ENCODE measurements at regions not wholly inside any gene's neighbourhood (a gene's known extent, or its start where the extent isn't known, plus 50 kb on each side); places are given as distances from the start of the nearest gene placed in this dataset.
"Not testable (repeated sequence)": the region's sequence is repeated elsewhere in the genome, so short reads cannot be mapped to it uniquely, and the experiment has no call there.

DNA sequence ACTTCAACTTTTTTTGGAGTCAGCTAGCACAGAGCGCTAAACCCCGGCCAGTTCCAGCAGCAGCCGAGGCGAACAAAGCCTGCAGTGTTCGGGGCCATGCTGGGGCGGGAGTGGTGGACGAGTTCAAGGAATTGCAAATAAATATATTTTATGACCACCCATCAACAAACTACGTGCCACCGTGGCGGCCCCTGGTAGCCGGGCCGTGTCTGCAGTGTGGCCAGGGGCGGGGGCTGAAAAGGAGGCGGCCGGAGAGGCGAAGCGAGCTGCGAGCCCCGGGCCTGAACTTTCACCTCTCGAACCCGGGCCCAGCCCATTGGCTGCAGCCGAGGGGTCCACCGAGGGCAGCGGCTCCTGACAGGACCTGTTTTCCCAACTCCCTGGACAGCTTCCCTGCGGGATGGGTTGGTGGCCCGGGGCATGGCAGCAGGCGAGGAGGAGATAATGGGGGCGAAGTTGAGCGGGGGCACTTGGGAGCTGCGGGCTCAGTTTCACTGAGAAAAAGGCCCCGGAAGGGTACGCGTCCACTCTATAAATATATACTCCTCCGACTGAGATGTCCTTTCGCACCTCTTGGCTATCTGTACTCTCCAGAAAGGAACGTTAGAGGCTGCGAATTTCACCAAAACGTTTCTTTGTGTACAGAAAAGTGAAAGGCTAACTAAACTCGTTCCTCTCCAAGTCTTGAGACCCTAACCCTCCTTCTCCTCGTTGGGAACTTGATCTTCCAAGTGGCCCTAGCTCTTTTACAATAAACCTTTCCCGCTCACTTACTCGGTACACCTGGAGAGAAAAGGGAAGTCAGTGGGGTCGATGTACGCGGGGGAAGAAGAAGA, 164.6 kb upstream of the PPP1R3A start:
- no peak for DNase-seq (ENCODE audit: low spot score)

DNA sequence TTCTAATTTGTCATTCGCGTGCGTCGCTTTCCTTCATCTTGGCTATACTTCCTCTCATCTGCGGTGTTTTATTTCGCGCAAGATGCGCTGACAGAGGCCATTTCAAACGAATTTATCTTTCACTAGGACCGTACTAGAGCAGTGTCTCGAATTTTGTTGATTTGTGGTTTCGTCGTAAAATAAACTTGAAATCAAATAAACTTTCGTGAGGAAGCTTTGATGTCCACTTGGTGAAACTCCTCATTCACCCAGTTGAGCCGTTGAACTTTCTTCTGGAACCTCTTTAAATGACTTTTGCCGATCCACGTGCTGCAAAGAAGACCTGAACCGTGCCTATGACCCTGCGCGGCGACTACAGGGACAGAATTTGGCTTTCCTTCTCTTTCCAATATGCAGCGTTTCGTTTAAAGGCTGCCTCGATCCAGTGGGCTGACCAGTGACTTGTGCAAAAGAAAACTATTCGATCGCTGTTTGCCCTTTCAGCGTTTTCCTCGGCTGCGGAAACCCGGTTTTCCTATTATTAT, 163.9 kb upstream of the PPP1R3A start:
- DNase-seq (ENCODE audit: low spot score) = no peak

DNA sequence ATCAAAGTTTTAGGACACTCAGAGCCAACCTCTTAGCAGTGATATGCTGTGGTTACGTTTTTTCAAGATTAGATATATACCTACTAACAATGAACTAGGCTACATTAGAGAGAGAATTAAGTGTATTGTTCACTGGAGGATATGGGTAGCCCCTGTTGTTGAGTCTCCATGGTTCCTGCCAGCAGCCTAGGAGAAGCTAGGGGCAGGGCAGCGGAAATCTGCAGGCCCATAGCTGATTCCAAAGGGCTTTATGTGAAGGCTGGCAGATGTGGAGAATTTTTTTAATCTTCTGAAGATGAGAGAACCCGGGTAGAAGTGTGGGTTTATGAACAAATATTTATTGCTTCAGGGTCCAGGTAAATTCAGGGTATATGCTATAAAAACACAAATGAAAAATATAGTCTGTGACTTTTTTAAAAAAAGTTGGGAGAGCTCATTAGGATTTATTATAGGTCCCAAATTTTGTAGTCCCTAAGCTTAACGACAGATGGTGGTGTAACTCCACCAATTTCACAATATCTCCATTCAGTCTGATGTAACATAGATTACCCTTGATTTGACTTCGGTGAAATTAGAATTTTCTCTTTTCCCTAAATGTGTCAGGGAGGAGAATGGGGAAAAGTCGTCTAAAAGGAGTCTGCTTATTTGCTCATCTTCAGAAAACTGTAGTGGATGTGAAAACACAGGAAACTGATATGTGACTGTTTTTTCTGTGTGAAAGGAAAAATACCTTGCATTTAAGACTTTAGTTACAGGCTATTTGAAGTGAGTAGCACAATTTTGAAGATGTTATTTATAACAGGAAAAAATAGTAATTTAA, 163.0 kb upstream of the PPP1R3A start:
- peak; percentile 66 for DNase-seq (ENCODE audit: low spot score)

DNA sequence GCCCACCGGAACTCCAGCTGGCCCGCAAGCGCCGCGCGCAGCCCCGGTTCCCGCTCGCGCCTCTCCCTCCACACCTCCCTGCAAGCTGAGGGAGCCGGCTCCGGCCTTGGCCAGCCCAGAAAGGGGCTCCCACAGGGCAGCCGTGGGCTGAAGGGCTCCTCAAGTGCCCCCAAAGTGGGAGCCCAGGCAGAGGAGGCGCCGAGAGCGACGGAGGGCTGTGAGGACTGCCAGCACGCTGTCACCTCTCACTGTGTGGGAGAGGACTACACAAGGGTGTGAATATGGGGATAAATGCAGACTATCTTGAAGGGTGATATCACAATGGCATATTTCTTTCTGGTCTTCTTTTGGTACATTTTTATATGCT, 158.3 kb upstream of the PPP1R3A start:
- not testable (repeated sequence) for DNase-seq (ENCODE audit: low spot score)

DNA sequence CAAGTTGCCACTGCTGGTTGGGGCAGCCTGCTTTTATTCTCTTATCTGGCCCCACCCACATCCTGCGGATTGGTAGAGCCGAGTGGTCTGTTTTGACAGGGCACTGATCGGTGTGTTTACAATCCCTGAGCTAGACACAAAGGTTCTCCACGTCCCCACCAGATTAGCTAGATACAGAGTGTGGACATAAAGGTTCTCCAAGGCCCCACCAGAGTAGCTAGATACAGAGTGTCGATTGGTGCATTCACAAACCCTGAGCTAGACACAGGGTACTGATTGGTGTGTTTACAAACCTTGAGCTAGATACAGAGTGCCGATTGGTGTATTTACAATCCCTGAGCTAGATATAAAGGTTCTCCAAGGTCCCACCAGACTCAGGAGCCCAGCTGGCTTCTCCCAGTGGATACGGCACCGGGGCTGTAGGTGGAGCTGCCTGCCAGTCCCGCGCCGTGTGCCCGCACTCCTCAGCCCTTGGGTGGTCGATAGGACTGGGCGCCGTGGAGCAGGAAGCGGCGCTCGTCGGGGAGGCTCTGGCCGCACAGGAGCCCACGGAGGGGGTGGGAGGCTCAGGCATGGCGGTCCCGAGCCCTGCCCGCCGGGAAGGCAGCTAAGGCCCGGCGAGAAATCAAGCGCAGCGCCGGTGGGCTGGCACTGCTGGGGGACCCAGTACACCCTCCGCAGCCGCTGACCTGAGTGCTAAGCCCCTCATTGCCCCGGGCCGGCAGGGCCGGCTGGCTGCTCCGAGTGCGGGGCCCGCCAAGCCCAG, 157.8 kb upstream of the PPP1R3A start:
- not testable (repeated sequence) for DNase-seq (ENCODE audit: low spot score)

DNA sequence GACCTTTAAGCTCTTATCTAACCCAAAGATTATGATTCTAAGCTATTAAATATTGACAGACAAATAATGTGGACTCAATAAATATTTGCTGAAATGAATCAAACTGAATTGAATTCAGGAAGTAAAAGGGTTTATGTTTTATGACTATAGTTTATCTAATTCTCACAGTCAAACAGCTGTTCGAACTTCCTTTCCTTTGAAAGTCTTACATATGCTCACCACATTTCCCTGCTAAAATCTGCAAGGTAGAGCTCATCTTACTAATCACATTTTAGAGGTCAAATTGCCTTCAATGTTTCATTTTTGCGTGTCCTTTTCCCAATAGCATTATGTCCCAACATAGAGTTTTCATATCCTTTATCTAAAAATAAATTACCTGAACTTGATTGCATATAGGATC, 154.9 kb upstream of the PPP1R3A start:
- DNase-seq (ENCODE audit: low spot score) = no peak

DNA sequence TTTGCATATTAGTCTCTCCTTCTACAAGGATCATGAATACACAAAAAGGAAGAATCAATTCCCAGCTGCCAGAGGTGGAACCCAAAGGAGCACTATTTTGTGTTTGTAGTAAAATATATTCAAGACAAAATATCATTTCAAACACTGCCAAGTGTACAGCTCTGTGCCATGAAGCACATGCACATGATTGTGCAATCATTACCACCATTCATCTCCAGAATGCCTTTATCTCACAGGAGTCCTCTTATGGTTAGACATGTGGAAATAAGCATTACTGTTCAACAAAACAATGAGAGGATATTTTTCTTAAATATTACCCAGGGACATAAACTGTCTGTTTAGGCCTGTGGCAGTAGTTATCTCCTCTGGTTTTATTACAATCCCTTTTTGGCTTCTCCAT, 151.4 kb upstream of the PPP1R3A start:
- DNase-seq (ENCODE audit: low spot score) = no peak

DNA sequence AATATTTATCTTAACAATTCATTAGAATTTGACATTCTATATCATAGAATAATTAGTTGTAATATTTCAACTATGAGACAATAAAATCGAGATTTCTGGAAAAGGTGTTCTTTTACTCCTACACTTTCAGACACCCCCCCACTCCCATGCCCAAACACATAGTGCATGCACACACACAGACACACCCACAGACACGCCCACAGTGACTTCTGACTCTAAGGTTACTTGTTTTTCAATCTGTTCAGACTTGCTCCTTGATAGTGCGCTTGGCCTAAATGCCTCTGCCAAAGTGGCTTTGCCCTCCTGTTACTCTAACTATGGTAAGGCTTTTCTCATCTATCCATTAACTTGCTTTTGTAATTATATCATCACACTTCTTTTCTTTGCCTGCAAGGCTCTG, 144.0 kb upstream of the PPP1R3A start:
- no peak for DNase-seq (ENCODE audit: low spot score)

DNA sequence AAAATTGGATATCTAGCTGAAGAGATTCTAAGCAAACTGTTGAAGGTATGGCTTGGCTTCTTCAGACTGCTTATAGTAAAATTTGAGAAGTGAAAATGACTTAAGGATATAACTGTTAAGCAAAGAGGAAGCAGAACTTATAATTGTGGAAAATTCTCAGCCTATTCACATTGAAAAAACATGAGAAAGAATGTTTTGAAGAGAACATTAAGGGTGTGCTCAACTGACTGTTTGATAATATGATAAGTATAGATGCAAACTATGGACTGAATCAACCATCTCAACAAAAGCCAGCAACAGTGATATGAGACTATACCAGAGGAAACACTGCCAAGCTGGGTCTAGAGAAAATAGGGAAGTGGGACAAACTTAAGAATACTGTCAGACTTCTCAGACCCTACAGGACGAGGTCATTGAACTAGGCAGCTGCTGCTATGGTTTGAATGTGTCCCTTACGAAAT, 133.1 kb upstream of the PPP1R3A start:
- DNase-seq (ENCODE audit: low spot score) = no peak

DNA sequence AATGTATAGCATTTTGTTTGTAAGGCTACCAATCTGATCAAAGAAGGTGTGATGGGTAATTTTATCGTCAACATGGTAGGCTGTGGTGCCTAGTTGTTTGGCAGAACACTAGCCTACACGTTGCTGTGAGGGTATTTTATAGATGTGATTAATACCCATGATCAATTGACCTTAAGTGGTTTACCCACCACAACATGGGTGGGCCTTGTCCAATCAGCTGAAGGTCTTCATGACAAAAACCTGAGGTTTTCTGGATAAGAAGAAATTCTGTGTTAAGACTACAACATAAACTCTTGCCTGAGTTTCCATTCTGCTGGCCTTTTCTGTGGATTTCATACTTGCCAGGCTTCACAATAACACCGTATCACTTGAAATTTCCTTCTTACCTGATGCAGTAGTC, 131.8 kb upstream of the PPP1R3A start:
- DNase-seq (ENCODE audit: low spot score) = no peak

DNA sequence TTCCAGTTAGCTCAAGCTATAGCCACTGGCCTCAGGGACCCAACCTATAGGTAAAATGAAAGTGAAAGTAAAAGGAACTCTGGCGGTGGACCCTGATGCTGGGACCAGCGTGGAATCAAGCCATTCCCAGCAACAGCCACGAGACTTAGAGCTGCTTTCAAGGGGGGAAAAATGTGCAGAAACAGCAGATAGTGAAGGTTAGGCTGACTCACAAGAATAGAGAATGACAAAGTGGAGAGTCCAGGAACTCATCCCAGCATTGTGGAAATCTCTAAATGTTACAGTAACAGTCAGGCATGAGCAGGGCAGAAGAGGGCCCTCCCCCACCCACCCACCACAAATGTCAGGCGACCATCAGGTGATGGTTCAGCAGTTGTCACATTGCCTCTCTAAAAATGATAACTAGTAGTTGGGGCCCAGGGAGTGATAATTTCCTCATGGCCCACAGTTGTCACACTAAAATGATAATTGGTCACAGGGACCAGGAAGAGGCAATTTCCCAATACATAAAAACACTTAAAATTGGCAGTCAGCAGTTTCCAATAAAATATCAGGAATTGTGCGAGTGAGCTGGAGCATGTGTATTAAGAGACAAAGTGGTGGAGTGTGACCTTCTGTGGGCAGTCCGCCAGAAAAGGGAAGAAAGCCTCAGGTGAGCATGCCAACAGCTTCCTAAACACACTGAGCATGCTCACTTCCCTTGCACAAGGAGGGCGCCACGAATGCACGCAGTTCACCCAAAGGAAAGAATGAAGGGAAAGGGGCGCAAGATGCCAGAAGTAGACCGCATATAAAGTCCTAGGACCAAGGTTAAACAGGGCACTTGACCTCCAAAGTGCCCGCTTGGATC, 129.8 kb upstream of the PPP1R3A start:
- peak; percentile 61 for DNase-seq (ENCODE audit: low spot score)

DNA sequence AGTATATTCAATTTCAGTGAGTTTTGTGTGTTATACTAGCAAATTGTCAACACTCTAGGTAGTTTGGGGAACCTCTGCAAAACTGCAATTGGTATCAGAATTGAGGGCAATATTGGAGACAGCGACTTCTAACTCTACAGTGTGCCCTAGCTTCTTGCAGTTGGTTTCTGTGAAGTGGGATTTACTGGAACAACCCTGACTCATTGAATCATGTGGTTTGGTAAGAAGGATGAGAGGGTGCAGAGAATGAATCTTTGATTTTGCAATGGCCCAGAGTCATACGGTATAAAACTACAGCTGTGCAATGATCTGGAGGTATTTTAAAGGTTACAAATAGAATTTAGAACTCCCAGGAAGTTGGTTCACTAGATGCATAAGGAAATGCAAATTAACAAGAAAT, 129.1 kb upstream of the PPP1R3A start:
- DNase-seq (ENCODE audit: low spot score) = peak; percentile 70

DNA sequence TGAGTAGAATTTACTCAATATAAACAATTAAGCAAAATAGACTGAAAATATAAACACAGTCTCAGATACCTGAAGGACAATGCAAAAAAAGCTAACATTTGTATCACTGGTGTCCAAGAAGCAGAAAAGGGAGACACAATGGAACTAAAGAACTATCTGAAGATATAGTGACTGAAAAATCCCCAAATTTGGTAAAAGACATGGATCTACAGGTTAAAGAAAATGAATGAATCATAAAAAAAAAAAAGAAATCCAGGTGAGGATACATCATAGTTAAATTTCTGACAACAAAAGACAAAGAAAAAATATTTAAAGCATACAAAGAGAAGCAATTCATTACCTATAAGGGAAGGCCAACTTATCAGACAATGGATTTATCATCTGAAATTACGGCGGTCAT, 114.7 kb upstream of the PPP1R3A start:
- no peak for DNase-seq (ENCODE audit: low spot score)

DNA sequence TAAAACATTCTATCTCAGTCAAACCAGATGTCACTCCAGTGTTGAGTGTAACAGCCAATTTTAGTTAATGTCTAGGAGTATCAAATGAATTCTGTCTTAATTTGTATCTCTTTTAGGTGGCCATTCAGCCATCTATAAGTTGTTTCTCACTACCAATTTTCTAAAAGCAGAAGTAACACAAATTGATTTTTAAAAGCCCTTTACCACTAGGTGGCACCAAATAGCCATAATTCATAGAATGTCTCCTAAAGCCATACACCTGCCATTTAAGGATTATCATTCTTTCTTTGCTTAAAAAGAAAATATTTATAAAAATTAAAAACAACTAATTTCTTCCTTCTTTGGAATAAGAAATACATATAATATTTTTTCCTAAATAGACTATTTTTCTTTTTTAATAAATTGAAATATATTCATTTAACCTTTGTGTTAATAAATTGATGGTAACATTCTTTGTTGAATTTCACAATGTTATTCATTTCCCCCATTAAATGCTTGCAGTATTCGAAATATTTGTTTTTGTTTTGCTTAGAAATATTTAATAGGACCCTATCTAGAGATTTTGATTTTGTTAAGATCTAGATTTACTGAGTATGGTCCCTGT, 107.8 kb upstream of the PPP1R3A start:
- DNase-seq (ENCODE audit: low spot score) = peak; percentile 56

DNA sequence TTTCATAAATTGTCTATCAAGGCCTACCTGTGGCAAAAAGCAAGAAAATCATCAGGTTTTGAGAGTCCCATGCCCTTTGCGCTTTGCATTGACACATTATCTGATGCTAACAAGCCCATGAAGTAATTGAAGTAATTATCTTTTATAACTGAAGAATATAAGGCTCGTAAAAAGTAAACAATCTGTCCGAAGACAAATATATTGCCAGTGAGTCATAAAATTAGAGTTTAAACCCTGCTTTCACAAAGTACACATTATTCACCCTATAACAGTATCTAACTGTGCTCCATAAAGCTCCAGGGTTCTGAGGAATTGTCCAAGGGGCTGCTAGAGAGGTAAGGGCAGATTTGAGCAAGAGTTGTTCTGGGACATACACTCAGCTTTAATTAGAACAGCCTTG, 102.3 kb upstream of the PPP1R3A start:
- no peak for DNase-seq (ENCODE audit: low spot score)

DNA sequence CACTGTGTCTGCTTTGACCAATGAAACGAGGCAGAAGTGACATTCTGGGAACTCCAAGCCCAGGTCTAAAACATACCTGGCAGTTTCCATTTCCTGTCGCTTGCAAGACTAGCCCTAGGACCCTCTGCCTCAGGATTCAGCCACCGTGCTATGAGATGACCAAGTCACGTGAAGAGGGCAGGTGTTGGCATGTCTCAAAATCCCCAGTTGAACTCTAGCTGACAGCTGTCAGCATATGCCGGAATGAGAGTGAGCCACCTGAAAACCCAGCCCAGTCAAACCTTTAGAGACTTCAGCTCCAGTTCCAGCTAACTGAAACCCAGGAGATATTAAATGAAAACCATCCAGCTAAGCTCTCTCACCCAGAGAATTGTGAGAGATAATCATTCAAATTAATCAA, 89.9 kb upstream of the PPP1R3A start:
- no peak for DNase-seq (ENCODE audit: low spot score)

DNA sequence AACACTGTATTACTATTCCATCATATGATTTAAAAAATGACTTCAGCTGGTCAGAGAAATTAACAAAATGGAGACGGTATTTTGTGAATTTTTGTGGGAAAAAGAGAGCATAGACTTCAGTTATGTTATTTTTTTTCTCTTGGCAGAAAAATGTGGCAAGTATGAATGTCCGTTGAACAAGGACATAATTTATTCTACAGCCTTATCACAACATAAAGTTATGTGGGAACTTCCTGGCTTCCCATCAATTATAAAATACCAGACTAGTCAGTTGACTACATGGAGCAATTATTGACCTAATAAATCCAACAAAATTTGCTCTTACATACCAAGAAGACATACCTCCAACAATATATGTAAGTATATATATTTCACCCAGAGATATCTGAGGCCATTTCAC, 88.6 kb upstream of the PPP1R3A start:
- DNase-seq (ENCODE audit: low spot score) = no peak

DNA sequence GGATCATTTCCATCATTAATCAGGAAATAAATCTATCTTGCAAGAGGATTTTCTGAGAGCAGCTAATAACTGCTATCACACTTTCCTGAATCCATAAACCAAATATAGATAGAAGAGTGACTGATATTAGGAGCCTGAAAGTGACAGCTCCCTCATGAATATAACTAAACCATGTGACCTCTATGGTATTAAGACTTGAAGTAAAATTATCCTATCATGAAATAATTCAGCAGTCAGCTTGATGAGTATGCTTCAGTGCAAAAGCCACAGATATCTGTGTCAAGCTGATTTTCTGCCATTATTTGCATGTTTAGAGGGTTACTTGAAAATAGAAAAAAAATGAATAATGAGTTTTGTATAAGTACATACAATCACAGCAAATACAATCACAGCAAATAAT, 80.1 kb upstream of the PPP1R3A start:
- no peak for DNase-seq (ENCODE audit: low spot score)

DNA sequence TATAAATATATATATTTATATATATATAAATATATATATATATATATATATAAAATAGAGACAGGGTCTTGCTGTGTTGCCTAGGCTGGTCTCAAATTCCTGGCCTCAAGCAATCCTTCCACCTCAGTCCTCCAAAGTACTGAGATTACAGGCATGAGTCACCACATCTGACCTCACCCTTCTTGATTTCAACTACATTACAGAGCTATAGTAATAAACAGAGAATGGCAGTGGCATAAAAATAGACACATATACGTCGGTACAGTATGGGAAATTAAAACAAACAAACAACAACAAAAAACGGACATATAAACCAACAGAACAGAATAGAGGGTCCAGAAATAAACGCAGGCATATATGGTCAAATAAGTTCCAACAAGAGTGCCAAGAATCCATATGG, 77.6 kb upstream of the PPP1R3A start:
- DNase-seq (ENCODE audit: low spot score) = peak; percentile 9

DNA sequence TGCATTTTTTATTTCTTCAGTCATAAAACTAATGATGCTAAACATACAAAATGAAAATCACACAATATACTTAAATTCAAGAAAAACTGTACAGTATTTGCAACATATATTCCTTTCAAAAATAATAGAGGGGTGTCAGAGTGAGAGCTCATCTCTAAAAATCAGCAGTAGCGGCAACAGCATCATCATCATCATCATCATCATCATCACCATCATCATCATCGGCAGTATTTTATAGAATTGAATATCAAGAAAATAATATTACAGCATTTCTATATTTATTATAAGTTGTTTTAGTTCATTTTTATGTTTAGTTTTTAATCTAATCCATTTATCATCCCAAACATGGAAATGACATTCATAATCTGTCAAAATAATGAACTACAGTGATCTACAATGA, 67.4 kb upstream of the PPP1R3A start:
- no peak for DNase-seq (ENCODE audit: low spot score)

DNA sequence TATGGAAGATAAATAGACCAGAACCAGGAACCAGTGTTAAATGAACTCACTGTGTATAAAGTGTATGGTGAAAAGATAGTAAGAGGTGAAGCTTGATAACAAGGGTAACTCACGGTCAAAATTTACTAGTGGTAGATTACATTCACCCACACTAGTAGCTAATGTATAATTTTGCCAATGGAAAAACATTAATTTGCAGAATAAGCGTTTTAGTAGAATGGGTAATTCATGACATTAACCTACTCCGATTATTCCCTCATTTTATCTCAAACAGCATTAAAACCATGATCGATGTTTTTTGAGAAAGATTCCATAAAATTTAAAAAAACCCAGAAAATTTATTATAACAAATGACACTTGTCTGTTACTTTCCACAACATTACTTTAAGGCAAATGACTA, 57.7 kb upstream of the PPP1R3A start:
- DNase-seq (ENCODE audit: low spot score) = no peak

All from H4 (cell line).